Bronchial epithelial cell (primary cell): ENCODE measurements at regions not wholly inside any gene's neighbourhood (a gene's known extent, or its start where the extent isn't known, plus 50 kb on each side); places are given as distances from the start of the nearest gene placed in this dataset.

Experiments used
- DNase-seq: peaks from one replicate; pipeline ENCODE4 v3.0.0-alpha.2; 2010; ENCODE audit warnings: low read depth
- FAIRE-seq: peaks from 2 replicates; lab custom pipeline; 2011; peaks lifted over from hg19 to GRCh38; lab: Jason Lieb, UNC
- H3K27me3 ChIP-seq: 2 replicates; pipeline ENCODE4 v1.5.1; 2011; ENCODE audit warnings: low read length; ENCODE audit not compliant: control insufficient read depth, insufficient read depth
- H3K36me3 ChIP-seq: 2 replicates; pipeline ENCODE4 v1.5.1; 2011; ENCODE audit warnings: low read length; ENCODE audit not compliant: control insufficient read depth, insufficient read depth
- H3K4me3 ChIP-seq: 2 replicates; pipeline ENCODE4 v1.5.1; 2011; ENCODE audit warnings: mild to moderate bottlenecking, low read depth, low read length, control low read depth
- TF ChIP-seq, protein P1 (sequence below): IDR thresholded peaks from 2 replicates; pipeline ENCODE4 v1.5.1; 2011; ENCODE audit warnings: mild to moderate bottlenecking, moderate library complexity, low read length, control low read depth, inconsistent platforms; ENCODE audit not compliant: insufficient read depth, severe bottlenecking

DNA sequence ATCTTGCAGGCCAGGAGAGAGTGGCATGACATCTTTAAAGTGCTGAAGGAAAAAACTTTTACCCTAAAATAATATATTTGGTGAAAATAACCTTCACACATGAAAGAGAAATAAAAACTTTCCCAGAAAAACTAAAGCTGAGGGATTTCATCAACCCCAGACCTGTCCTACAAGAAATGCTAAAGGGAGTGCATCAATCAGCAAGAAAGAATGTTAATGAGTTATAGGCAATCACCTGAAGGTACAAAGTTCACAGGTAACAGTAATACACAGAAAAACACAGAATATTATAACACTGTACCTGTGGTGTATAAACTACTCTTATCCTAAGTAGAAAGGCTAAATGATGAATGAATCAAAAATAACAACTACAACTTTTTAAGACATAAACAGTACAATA lies 249.2 kb upstream of the PKN2 start:
- Histone ChIP-seq H3K27me3 (no peaks in the 10 kb centered on the region), H3K4me3 (no peak overlapping the region), H3K36me3 (no peaks in the 10 kb centered on the region)
- no peak for DNase-seq
- TF ChIP-seq, protein P1, sequence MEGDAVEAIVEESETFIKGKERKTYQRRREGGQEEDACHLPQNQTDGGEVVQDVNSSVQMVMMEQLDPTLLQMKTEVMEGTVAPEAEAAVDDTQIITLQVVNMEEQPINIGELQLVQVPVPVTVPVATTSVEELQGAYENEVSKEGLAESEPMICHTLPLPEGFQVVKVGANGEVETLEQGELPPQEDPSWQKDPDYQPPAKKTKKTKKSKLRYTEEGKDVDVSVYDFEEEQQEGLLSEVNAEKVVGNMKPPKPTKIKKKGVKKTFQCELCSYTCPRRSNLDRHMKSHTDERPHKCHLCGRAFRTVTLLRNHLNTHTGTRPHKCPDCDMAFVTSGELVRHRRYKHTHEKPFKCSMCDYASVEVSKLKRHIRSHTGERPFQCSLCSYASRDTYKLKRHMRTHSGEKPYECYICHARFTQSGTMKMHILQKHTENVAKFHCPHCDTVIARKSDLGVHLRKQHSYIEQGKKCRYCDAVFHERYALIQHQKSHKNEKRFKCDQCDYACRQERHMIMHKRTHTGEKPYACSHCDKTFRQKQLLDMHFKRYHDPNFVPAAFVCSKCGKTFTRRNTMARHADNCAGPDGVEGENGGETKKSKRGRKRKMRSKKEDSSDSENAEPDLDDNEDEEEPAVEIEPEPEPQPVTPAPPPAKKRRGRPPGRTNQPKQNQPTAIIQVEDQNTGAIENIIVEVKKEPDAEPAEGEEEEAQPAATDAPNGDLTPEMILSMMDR, result no peak
- no peak for FAIRE-seq

DNA sequence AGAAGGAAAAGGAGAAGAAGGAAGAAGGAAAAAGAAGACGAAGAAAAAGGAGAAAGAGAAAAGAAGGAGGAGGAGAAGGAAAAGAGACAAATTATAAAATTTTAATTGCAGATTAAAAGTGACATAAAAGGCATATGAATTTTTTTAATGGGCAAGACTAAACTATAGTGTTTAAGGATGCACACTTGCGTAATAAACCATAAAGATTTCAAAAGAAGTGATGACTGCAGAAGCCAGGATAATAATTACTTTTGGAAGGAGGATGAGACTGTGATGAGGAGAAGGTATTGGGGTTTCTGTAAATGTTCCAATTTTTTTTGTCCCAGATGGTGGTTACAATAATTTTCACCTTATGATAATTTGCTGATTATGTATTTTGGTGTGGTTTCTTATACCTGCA lies 243.1 kb upstream of the PKN2 start:
- DNase-seq (peak; percentile 21), FAIRE-seq (no peak)
- H3K4me3 ChIP-seq, result no peak overlapping the region
- TF ChIP-seq, protein P1, result no peak
- H3K36me3 ChIP-seq, result no peaks in the 10 kb centered on the region
- no peaks in the 10 kb centered on the region for H3K27me3 ChIP-seq

DNA sequence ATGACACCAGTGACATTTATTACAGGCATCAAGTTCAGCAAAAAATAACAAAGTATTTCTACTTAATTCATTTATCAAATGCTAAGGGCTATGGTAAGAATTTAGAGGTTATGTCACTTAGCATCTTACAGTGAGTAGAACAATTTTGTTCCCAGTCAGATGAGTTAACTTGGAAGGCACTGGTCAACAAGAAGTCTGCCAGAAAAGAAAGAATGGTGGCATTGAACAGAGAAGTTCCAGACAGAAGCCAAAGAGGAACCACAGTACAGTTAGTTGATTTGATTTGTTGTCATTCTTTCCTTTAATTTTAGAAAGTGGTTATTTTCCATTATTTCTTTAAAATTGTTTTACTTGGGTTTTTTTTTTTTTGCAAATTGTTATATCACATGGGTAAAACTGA lies 232.2 kb upstream of the PKN2 start:
- no peak overlapping the region for H3K4me3 ChIP-seq
- H3K36me3 ChIP-seq, result no peaks in the 10 kb centered on the region
- DNase-seq, result no peak
- TF ChIP-seq, protein P1, result no peak
- FAIRE-seq, result no peak
- H3K27me3 ChIP-seq, result no peaks in the 10 kb centered on the region

DNA sequence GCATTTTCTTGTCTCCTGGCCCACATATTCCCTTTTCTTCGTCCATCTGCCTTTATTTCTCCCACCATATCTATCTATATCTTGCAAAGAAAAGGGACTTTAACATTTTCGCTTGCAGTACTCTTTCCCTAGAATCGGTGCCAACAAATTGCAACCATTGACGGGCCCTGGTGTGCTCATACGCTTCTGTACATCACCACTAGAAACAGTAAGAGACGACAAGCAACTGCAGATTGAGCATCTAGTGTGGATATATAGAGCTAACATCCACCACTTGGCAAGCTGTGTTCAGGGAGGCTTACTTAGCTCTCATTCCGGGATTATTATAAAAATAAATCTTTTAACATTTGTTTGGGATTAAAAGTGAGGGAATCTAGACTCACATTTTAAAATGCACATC lies 230.8 kb upstream of the PKN2 start:
- Histone ChIP-seq H3K27me3 (no peaks in the 10 kb centered on the region), H3K36me3 (no peaks in the 10 kb centered on the region), H3K4me3 (no peak overlapping the region)
- FAIRE-seq, result no peak
- DNase-seq, result no peak
- TF ChIP-seq, protein P1, result no peak

DNA sequence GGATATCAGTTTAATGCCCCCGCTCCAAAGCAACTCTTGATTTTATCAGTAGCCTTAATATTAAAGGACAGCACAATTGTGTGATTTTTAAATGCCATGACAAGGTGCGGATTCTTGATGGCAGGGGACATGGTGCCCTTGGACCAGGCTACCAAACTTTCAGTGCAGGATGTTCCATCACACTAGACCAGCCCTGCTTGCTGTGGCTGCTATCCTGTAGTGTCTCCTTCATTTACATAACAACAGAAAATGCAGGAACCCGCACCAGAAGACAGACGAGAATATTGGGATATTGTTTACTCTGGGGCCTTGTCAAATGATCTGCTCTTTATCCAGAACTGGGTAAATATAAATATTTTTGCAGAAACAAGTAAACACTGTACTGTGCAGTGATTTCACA lies 229.3 kb upstream of the PKN2 start:
- H3K27me3 ChIP-seq, result no peaks in the 10 kb centered on the region
- TF ChIP-seq, protein P1, result no peak
- no peak for FAIRE-seq
- no peaks in the 10 kb centered on the region for H3K36me3 ChIP-seq
- no peak for DNase-seq
- no peak overlapping the region for H3K4me3 ChIP-seq

DNA sequence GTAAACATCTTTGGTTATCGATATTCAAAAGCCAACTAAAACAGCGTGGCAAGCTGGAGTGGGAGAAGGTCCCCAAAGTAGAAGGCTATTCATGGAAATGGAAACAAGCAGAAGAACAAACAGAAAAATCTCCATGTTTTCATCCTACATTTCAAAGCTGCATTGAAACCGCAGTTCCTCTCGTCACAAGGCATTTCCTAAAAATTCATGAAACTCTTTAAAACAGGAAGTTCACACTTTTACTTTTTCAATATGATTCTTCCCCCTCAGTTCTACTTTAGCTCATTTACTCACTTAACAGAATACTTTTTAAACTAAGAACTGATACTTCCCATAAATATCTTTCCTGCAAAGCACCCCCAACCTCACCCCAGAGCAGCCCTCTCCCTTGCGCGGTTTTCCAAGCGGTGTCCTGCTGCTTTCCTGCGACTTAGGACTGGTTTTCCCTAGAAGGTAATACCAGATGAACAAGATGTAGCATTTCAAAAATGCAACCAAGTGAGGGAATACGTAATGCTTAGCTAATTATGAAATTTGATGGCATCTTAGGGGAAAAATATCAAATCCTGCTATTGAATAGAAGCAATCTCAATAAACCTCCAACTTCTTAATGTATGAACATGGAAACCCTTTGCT lies 228.3 kb upstream of the PKN2 start:
- no peaks in the 10 kb centered on the region for H3K36me3 ChIP-seq
- H3K4me3 ChIP-seq, result no peak overlapping the region
- TF ChIP-seq, protein P1, result no peak
- no peaks in the 10 kb centered on the region for H3K27me3 ChIP-seq
- DNase-seq (no peak), FAIRE-seq (no peak)
